ENCODE measurements at regions not wholly inside any gene's neighbourhood (a gene's known extent, or its start where the extent isn't known, plus 50 kb on each side); places are given as distances from the start of the nearest gene placed in this dataset.

- H3K4me3 ChIP-seq: no peak overlapping the region
- ATAC-seq (no peak), DNase-seq (no peak)
- H3K27ac ChIP-seq: no peak overlapping the region
- no peaks in the 10 kb centered on the region for H3K36me3 ChIP-seq
- no peaks in the 10 kb centered on the region for H3K4me1 ChIP-seq
- H3K9me3 ChIP-seq: no peaks in the 10 kb centered on the region
- no peak for TF ChIP-seq POLR2A (IDR thresholded peaks at IDR 0.05)
- TF ChIP-seq, protein P1, sequence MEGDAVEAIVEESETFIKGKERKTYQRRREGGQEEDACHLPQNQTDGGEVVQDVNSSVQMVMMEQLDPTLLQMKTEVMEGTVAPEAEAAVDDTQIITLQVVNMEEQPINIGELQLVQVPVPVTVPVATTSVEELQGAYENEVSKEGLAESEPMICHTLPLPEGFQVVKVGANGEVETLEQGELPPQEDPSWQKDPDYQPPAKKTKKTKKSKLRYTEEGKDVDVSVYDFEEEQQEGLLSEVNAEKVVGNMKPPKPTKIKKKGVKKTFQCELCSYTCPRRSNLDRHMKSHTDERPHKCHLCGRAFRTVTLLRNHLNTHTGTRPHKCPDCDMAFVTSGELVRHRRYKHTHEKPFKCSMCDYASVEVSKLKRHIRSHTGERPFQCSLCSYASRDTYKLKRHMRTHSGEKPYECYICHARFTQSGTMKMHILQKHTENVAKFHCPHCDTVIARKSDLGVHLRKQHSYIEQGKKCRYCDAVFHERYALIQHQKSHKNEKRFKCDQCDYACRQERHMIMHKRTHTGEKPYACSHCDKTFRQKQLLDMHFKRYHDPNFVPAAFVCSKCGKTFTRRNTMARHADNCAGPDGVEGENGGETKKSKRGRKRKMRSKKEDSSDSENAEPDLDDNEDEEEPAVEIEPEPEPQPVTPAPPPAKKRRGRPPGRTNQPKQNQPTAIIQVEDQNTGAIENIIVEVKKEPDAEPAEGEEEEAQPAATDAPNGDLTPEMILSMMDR (IDR thresholded peaks at IDR 0.05 in 4 of 5, conservative IDR thresholded peaks at IDR 0.05 in 1 of 5): no peak
- in situ Hi-C loops (cut with MboI; ENCODE audit: low sequenced_read_pairs in 4 of 4): no loop called here
- intact Hi-C loops (cut with DNase I; ENCODE audit: low total_unique reads): no loop called here
- H3K27me3 ChIP-seq: no peaks in the 10 kb centered on the region
Measured at GRCh38 chr3:194235160-194235559, 99.2 kb downstream of the HES1 start.

- Histone ChIP-seq H3K4me3 (no peak overlapping the region), H3K36me3 (no peaks in the 10 kb centered on the region), H3K9me3 (no peaks in the 10 kb centered on the region), H3K27ac (no peak overlapping the region), H3K4me1 (no peaks in the 10 kb centered on the region), H3K27me3 (no peaks in the 10 kb centered on the region)
- in situ Hi-C loops (cut with MboI; ENCODE audit: low sequenced_read_pairs in 4 of 4): no loop called here
- ATAC-seq: no peak
- intact Hi-C loops (cut with DNase I; ENCODE audit: low total_unique reads): no loop called here
- DNase-seq: no peak
- no peak for TF ChIP-seq POLR2A (IDR thresholded peaks at IDR 0.05)
- TF ChIP-seq, protein P1 (IDR thresholded peaks at IDR 0.05 in 4 of 5, conservative IDR thresholded peaks at IDR 0.05 in 1 of 5): no peak
Measured at GRCh38 chr3:194237110-194237509, 101.2 kb downstream of the HES1 start.

DNA sequence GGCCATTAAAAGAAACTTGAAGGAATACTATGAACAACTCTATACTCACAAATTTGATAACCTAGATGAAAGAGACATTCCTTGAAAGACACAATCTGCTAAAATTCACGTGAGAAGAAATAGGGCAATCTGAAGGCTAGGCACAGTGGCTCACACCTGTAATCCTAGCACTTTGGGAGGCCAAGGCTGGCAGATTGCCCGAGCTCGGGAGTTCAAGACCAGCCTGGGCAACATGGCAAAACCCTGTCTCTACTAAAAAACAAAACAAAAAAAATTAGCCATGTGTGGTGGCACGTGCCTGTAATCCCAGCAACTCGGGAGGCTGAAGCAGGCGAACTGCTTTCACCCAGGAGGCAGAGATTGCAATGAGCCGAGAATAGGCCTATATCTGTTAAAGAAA is 104.8 kb downstream of the HES1 start:
- in situ Hi-C loops (cut with MboI; ENCODE audit: low sequenced_read_pairs in 4 of 4): no loop called here

GRCh38 chr3:194243172-194243837 is 107.4 kb downstream of the HES1 start:
- no peak for TF ChIP-seq POLR2A (IDR thresholded peaks at IDR 0.05)
- TF ChIP-seq, protein P1 (IDR thresholded peaks at IDR 0.05 in 4 of 5, conservative IDR thresholded peaks at IDR 0.05 in 1 of 5): no peak
- Histone ChIP-seq H3K27ac (no peak overlapping the region), H3K4me1 (no peaks in the 10 kb centered on the region), H3K27me3 (no peaks in the 10 kb centered on the region), H3K9me3 (no peaks in the 10 kb centered on the region), H3K36me3 (no peaks in the 10 kb centered on the region), H3K4me3 (no peak overlapping the region)
- intact Hi-C loops (cut with DNase I; ENCODE audit: low total_unique reads) (no loop called here), in situ Hi-C loops (cut with MboI; ENCODE audit: low sequenced_read_pairs in 4 of 4) (no loop called here)
- DNase-seq (no peak), ATAC-seq (no peak)

More for the DNA sequence above, 104.8 kb downstream of the HES1 start:
- H3K9me3 ChIP-seq: no peaks in the 10 kb centered on the region
- no peak overlapping the region for H3K27ac ChIP-seq
- no peak overlapping the region for H3K4me3 ChIP-seq
- no peaks in the 10 kb centered on the region for H3K27me3 ChIP-seq
- intact Hi-C loops (cut with DNase I; ENCODE audit: low total_unique reads): no loop called here
- H3K4me1 ChIP-seq: no peaks in the 10 kb centered on the region
- H3K36me3 ChIP-seq: no peaks in the 10 kb centered on the region
- ATAC-seq (no peak), DNase-seq (no peak)
- TF ChIP-seq, protein P1 (IDR thresholded peaks at IDR 0.05 in 4 of 5, conservative IDR thresholded peaks at IDR 0.05 in 1 of 5): no peak
- no peak for TF ChIP-seq POLR2A (IDR thresholded peaks at IDR 0.05)

- DNase-seq: no peak
- no peak overlapping the region for H3K4me3 ChIP-seq
- H3K9me3 ChIP-seq: no peaks in the 10 kb centered on the region
- H3K27ac ChIP-seq: no peak overlapping the region
- no peak for ATAC-seq
- H3K36me3 ChIP-seq: no peaks in the 10 kb centered on the region
- in situ Hi-C loops (cut with MboI; ENCODE audit: low sequenced_read_pairs in 4 of 4) (no loop called here), intact Hi-C loops (cut with DNase I; ENCODE audit: low total_unique reads) (no loop called here)
- no peaks in the 10 kb centered on the region for H3K4me1 ChIP-seq
- H3K27me3 ChIP-seq: no peaks in the 10 kb centered on the region
- TF ChIP-seq, protein P1 (IDR thresholded peaks at IDR 0.05 in 4 of 5, conservative IDR thresholded peaks at IDR 0.05 in 1 of 5): no peak
- TF ChIP-seq POLR2A (IDR thresholded peaks at IDR 0.05): no peak
Measured at GRCh38 chr3:194244167-194244566, 107.0 kb downstream of the CPN2 start.

Data from gastrocnemius medialis (tissue), 4 donors.